GM12878 (cell line): ENCODE measurements at regions not wholly inside any gene's neighbourhood (a gene's known extent, or its start where the extent isn't known, plus 50 kb on each side); places are given as distances from the start of the nearest gene placed in this dataset.

Source experiments
- ATAC-seq: fragments of 200-7000 bp; cut with Tn5 transposase; 3 replicates; pipeline ENCODE4 v1.9.1; 2020; ENCODE audit warnings: mild to moderate bottlenecking, moderate library complexity
- BruUV-seq: library from RNA; stranded (reverse); fragments of 400-500 nt; replicated peaks from 2 replicates; lab custom pipeline; 2021; lab: Mats Ljungman, UMichigan
- CTCF ChIA-PET: fragments of 300-600 bp; sonication (Branson Sonifier 250); formaldehyde crosslinking; extraction: SDS; loops from one replicate; lab custom pipeline; 2021; ENCODE audit warnings: inconsistent platforms; lab: Yijun Ruan, JAX
- POLR2A ChIA-PET: fragments of 350-600 bp; formaldehyde crosslinking; extraction: SDS; loops from one replicate; lab custom pipeline; 2021; ENCODE audit warnings: inconsistent platforms; lab: Charles Lee
- RAD21 ChIA-PET: fragments of 300-600 bp; sonication (Branson Sonifier 250); formaldehyde crosslinking; loops from one replicate; lab custom pipeline; 2023; ENCODE audit warnings: antibody characterized with exemption; ENCODE audit not compliant: unreplicated experiment; lab: Charles Lee
- SMC1A ChIA-PET: fragments of 300-600 bp; sonication (Branson Sonifier 250); formaldehyde crosslinking; loops from one replicate; lab custom pipeline; 2023; ENCODE audit not compliant: unreplicated experiment, uncharacterized antibody; lab: Charles Lee
- DNase-seq: peaks from one replicate; pipeline ENCODE4 v3.0.0-alpha.2; 2011; ENCODE audit warnings: low read depth, low spot score
- FAIRE-seq: peaks from 3 replicates; lab custom pipeline; 2011; peaks lifted over from hg19 to GRCh38; lab: Jason Lieb, UNC
- H2AFZ ChIP-seq: 2 replicates; pipeline ENCODE4 v1.6.0; 2011; ENCODE audit warnings: low read depth, low read length, control low read depth; ENCODE audit not compliant: control insufficient read depth
- H3K27ac ChIP-seq: 2 replicates; pipeline ENCODE4 v1.5.1; 2011; ENCODE audit warnings: control low read depth; ENCODE audit not compliant: control insufficient read depth, insufficient read depth
- H3K27me3 ChIP-seq, 2 experiments: replicated peaks in 1 of 2; 2 replicates each; pipeline versions ENCODE4 v1.6.0 to v1.6.1; 2011; ENCODE audit warnings: low read length in 1 of 2; ENCODE audit not compliant: control insufficient read depth in 2 of 2, insufficient read depth in 2 of 2
- H3K36me3 ChIP-seq, 2 experiments: 2 replicates each; pipeline ENCODE4 v1.5.1; 2011; ENCODE audit warnings: low read length in 1 of 2; ENCODE audit not compliant: control insufficient read depth in 2 of 2, insufficient read depth in 2 of 2
- H3K4me1 ChIP-seq: 2 replicates; pipeline ENCODE4 v1.6.1; 2011; ENCODE audit warnings: mild to moderate bottlenecking, low read length, moderate library complexity, mixed read lengths; ENCODE audit not compliant: control insufficient read depth, insufficient read depth
- H3K4me2 ChIP-seq: 2 replicates; pipeline ENCODE4 v1.6.0; 2011; ENCODE audit warnings: control low read depth; ENCODE audit not compliant: control insufficient read depth, insufficient read depth
- H3K4me3 ChIP-seq: fragments of 200-600 bp; sonication (generic); 2 replicates; pipeline ENCODE4 v1.5.1; 2016
- H3K79me2 ChIP-seq: 2 replicates; pipeline ENCODE4 v1.6.0; 2011; ENCODE audit warnings: low read length; ENCODE audit not compliant: control insufficient read depth, insufficient read depth
- H3K9ac ChIP-seq: 2 replicates; pipeline ENCODE4 v1.8.0; 2011; ENCODE audit warnings: low read length, control low read depth, mixed read lengths; ENCODE audit not compliant: control insufficient read depth, insufficient read depth
- H3K9me3 ChIP-seq: replicated peaks from 3 replicates; pipeline ENCODE4 v1.5.1; 2011; ENCODE audit warnings: mild to moderate bottlenecking, low read length; ENCODE audit not compliant: control insufficient read depth, insufficient read depth
- H4K20me1 ChIP-seq: 2 replicates; pipeline ENCODE4 v1.6.0; 2011; ENCODE audit not compliant: control insufficient read depth, insufficient read depth
- BRCA1 ChIP-seq: IDR thresholded peaks from 2 replicates; pipeline ENCODE4 v1.6.1; 2011; ENCODE audit warnings: low read depth, low read length, improper control_type of control experiment
- CTCF ChIP-seq, 3 experiments: IDR thresholded peaks in 2 of 3; conservative IDR thresholded peaks in 1 of 3; 2 replicates each; pipeline ENCODE4 v1.5.1; 2011; ENCODE audit warnings: low read depth in 3 of 3, low read length in 3 of 3, mild to moderate bottlenecking in 3 of 3, control low read depth in 2 of 3, moderate library complexity in 2 of 3, inconsistent platforms in 1 of 3, mixed read lengths in 1 of 3; ENCODE audit not compliant: control insufficient read depth in 2 of 3, insufficient read depth in 1 of 3; ENCODE audit errors: extremely low read depth in 1 of 3
- DPF2 ChIP-seq: fragments of 450-650 bp; IDR thresholded peaks from 2 replicates; pipeline ENCODE4 v1.6.1; 2017; ENCODE audit warnings: mild to moderate bottlenecking
- HCFC1 ChIP-seq: fragments of 150-350 bp; IDR thresholded peaks from 2 replicates; pipeline ENCODE4 v1.6.1; 2014; ENCODE audit warnings: low read length
- HDAC2 ChIP-seq: fragments of 200-600 bp; sonication (generic); IDR thresholded peaks from 2 replicates; pipeline ENCODE4 v1.6.1; 2017
- MEF2A ChIP-seq: IDR thresholded peaks from 2 replicates; pipeline ENCODE4 v1.6.1; 2011; ENCODE audit warnings: low read depth, mild to moderate bottlenecking, low read length, moderate library complexity; ENCODE audit not compliant: insufficient read depth
- NFYA ChIP-seq: IDR thresholded peaks from 2 replicates; pipeline ENCODE4 v1.6.1; 2011; ENCODE audit warnings: low read depth, mild to moderate bottlenecking, low read length, improper control_type of control experiment, borderline replicate concordance
- NFYB ChIP-seq: IDR thresholded peaks from 2 replicates; pipeline ENCODE4 v1.6.1; 2011; ENCODE audit warnings: low read depth, mild to moderate bottlenecking, low read length, improper control_type of control experiment, moderate library complexity; ENCODE audit not compliant: insufficient read depth
- NRF1 ChIP-seq: conservative IDR thresholded peaks from 2 replicates; pipeline ENCODE4 v1.6.1; 2011; ENCODE audit warnings: mild to moderate bottlenecking, low read depth, low read length, improper control_type of control experiment
- PAX5 ChIP-seq: IDR thresholded peaks from 2 replicates; pipeline ENCODE4 v1.6.1; 2011; ENCODE audit warnings: low read depth, low read length, borderline replicate concordance
- RAD51 ChIP-seq: fragments of 450-650 bp; IDR thresholded peaks from 2 replicates; pipeline ENCODE4 v1.6.1; 2016; ENCODE audit warnings: moderate library complexity, mild to moderate bottlenecking, inconsistent platforms
- SIN3A ChIP-seq: IDR thresholded peaks from 2 replicates; pipeline ENCODE4 v1.6.1; 2012; ENCODE audit warnings: low read depth, low read length, improper control_type of control experiment
- SMAD5 ChIP-seq: IDR thresholded peaks from 2 replicates; pipeline ENCODE4 v1.6.1; 2016; ENCODE audit warnings: antibody characterized with exemption, low read depth
- SREBF1 ChIP-seq: IDR thresholded peaks from 2 replicates; pipeline ENCODE4 v1.6.1; 2012; ENCODE audit warnings: mild to moderate bottlenecking, low read length
- ZBED1 ChIP-seq: IDR thresholded peaks from 2 replicates; pipeline ENCODE4 v1.6.1; 2016; ENCODE audit warnings: borderline replicate concordance
- ZNF384 ChIP-seq: IDR thresholded peaks from 2 replicates; pipeline ENCODE4 v1.6.1; 2012; ENCODE audit warnings: low read depth, mild to moderate bottlenecking, low read length, improper control_type of control experiment, borderline replicate concordance
- ZNF622 ChIP-seq: fragments of 450-650 bp; IDR thresholded peaks from 2 replicates; pipeline ENCODE4 v1.6.1; 2017; ENCODE audit warnings: mild to moderate bottlenecking, inconsistent platforms
- WGBS: methylation state at CpG from one replicate; pipeline ENCODE4 v1.1.6; 2016; ENCODE audit warnings: low lambda C conversion rate; ENCODE audit not compliant: insufficient replicate concordance, insufficient coverage; ENCODE audit errors: missing lambda C conversion rate; 5-methylcytosine and 5-hydroxymethylcytosine counted together
- in situ Hi-C: fragments of 300-500 bp; cut with MboI; formaldehyde crosslinking; loops from 9 replicates; pipeline ENCODE4 v1.14.3; 2018; ENCODE audit warnings: mixed read lengths
- intact Hi-C: fragments of 100-400 bp; cut with micrococcal nuclease; formaldehyde crosslinking; loops from one replicate; pipeline ENCODE4 v1.14.2; 2022; ENCODE audit not compliant: unreplicated experiment
- TF ChIP-seq, protein P1 (sequence below): IDR thresholded peaks from 2 replicates; pipeline ENCODE4 v1.6.1; 2012; ENCODE audit warnings: mild to moderate bottlenecking, low read depth, low read length

- TF ChIP-seq ZNF384 (no peak), BRCA1 (no peak), HDAC2 (no peak), ZNF622 (no peak), HCFC1 (peak; percentile 74), DPF2 (no peak), SREBF1 (no peak), NFYB (peak; percentile 47; the same call in 1 of the 2 replicates), RAD51 (peak; percentile 72), NRF1 (no peak), MEF2A (no peak)
These were observed 168.6 kb downstream of the CARTPT start (continued) for GRCh38 chr5:71887680-71888079.

DNA sequence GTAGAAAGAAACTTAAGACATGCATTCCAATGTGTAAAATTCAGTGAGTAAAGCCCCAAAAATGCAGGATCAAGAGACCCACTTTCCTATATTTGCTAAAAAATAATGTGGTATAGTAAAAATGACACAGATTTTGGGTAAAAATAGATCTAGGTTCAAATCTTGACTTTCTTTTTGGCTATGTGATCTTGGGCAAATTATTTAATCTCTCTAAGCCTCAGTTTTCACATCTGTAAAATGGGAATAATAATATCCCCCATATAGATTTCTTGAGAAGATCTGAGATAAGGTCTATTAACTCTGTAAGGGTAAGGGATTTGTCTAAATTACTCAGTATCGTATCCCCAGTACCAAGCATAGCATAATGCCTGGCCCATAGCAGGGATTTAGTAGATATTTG, 172.3 kb downstream of the CARTPT start:
- WGBS, result 0% methylated on average over 1 of the region's 1 CpG
- Histone ChIP-seq H3K9me3 (peaks cover 5% of the 10 kb centered on the region; the same call in 2 of the 3 replicates), H3K4me3 (no peak overlapping the region), H3K9ac (no peak overlapping the region), H3K27ac (no peak overlapping the region), H2AFZ (no peak overlapping the region), H3K79me2 (no peaks in the 10 kb centered on the region), H3K36me3 (no peaks in the 10 kb centered on the region), H3K4me1 (no peaks in the 10 kb centered on the region), H3K4me2 (no peak overlapping the region), H4K20me1 (no peaks in the 10 kb centered on the region), H3K27me3 (no peaks in the 10 kb centered on the region)
- intact Hi-C loops, result no loop called here
- ATAC-seq (no peak), FAIRE-seq (no peak), DNase-seq (no peak)
- ChIA-PET CTCF (no interaction called here), SMC1A (no interaction called here), POLR2A (no interaction called here), RAD21 (no interaction called here)
- BruUV-seq, result no TSS peak
- in situ Hi-C loops, result no loop called here
- TF ChIP-seq PAX5 (no peak), SMAD5 (no peak), SIN3A (no peak), ZBED1 (no peak), NFYA (no peak), CTCF (IDR thresholded peaks at IDR 0.05 in 2 of 3, conservative IDR thresholded peaks at IDR 0.05 in 1 of 3; ENCODE audit: control insufficient read depth in 2 of 3, extremely low read depth in 1 of 3, insufficient read depth in 1 of 3, low read depth in 3 of 3, low read length in 3 of 3) (no peak)
- TF ChIP-seq, protein P1, sequence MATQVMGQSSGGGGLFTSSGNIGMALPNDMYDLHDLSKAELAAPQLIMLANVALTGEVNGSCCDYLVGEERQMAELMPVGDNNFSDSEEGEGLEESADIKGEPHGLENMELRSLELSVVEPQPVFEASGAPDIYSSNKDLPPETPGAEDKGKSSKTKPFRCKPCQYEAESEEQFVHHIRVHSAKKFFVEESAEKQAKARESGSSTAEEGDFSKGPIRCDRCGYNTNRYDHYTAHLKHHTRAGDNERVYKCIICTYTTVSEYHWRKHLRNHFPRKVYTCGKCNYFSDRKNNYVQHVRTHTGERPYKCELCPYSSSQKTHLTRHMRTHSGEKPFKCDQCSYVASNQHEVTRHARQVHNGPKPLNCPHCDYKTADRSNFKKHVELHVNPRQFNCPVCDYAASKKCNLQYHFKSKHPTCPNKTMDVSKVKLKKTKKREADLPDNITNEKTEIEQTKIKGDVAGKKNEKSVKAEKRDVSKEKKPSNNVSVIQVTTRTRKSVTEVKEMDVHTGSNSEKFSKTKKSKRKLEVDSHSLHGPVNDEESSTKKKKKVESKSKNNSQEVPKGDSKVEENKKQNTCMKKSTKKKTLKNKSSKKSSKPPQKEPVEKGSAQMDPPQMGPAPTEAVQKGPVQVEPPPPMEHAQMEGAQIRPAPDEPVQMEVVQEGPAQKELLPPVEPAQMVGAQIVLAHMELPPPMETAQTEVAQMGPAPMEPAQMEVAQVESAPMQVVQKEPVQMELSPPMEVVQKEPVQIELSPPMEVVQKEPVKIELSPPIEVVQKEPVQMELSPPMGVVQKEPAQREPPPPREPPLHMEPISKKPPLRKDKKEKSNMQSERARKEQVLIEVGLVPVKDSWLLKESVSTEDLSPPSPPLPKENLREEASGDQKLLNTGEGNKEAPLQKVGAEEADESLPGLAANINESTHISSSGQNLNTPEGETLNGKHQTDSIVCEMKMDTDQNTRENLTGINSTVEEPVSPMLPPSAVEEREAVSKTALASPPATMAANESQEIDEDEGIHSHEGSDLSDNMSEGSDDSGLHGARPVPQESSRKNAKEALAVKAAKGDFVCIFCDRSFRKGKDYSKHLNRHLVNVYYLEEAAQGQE, result no peak
